ENCODE measurements at regions not wholly inside any gene's neighbourhood (a gene's known extent, or its start where the extent isn't known, plus 50 kb on each side); places are given as distances from the start of the nearest gene placed in this dataset.

DNA sequence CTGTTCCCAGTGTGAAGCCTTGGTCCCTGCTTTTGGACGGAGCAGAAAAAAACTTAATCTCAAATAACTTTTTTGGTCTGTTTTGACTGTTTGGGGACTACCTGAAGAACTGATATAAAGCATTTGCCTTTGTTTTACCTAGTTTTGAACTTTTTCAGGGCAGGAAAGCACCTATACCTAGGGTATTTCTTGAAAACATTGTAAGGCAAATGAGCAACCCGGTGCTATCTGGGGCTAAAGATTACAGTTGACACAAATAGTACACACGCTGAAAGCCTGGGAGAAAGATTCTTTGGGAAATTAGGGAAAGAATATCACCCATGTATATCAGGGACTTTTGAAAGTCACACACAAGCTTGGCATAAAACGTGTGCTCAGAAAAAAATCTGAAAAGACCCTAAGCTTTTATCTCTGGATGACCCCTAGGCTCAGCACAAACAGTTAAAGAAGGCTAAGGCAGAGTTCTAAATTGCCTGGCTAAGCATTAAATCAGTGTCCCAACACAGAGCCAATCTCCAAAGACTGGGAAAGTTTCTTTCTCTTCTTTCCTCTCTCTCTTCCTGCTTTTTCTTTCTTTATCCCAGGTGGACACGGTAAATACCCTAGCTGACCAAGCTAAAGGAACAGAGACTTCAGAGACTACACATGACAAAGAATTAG is 389.8 kb downstream of the SH2D4B start (continued):
- TF ChIP-seq HDAC2 (IDR thresholded peaks at IDR 0.05; ENCODE audit: borderline replicate concordance in 1 of 2, low read depth in 2 of 2, low read length in 2 of 2): no peak
